AG09309 (cell line): ENCODE measurements at regions not wholly inside any gene's neighbourhood (a gene's known extent, or its start where the extent isn't known, plus 50 kb on each side); places are given as distances from the start of the nearest gene placed in this dataset.

ENCODE experiments used
- DNase-seq: peaks from one replicate; pipeline ENCODE4 v3.0.0-alpha.2; 2010; ENCODE audit warnings: low read depth
- H3K4me3 ChIP-seq: 2 replicates; pipeline ENCODE4 v1.5.1; 2011; ENCODE audit warnings: mild to moderate bottlenecking, low read depth, low read length, moderate library complexity; ENCODE audit not compliant: control insufficient read depth
- TF ChIP-seq, protein P1 (sequence below): IDR thresholded peaks from 2 replicates; pipeline ENCODE4 v1.5.1; 2011; ENCODE audit warnings: mild to moderate bottlenecking, low read depth, low read length, inconsistent platforms; ENCODE audit not compliant: insufficient read depth, control insufficient read depth; ENCODE audit errors: missing control alignments

DNA sequence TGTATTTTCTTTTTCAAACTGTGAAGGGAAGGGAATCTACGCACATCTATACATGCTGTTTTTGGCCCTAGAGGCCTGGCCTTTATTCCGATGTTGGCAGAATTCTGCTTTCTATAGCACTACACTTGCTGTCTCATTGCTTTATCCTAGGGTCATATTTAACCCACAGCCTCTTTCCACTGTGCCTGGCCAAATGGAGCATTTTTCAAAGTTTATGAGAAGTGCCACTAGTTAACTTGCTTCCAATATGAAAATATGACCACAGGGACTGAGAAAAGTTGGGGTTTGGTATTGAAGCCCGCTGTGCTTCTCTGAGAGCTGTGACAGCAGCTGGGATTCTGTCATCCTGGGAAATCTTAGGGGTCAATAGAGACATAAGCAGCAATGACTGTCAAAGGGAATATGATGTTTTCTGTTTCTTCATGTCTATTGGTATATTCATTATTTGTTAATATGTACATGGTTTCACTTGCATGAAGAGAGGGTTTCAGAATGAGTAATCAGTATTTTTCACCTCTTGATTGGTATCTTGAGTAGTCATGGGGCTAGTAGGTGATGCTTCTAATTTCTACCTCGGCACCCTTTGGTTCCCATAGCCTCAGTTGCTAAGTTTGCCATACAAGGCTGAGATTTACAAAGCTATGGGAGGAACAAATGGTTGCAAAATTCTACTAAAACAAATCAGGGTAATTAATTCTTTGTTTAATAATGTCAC, 275.8 kb upstream of the RBMS3 start:
- DNase-seq = no peak
- TF ChIP-seq, protein P1, sequence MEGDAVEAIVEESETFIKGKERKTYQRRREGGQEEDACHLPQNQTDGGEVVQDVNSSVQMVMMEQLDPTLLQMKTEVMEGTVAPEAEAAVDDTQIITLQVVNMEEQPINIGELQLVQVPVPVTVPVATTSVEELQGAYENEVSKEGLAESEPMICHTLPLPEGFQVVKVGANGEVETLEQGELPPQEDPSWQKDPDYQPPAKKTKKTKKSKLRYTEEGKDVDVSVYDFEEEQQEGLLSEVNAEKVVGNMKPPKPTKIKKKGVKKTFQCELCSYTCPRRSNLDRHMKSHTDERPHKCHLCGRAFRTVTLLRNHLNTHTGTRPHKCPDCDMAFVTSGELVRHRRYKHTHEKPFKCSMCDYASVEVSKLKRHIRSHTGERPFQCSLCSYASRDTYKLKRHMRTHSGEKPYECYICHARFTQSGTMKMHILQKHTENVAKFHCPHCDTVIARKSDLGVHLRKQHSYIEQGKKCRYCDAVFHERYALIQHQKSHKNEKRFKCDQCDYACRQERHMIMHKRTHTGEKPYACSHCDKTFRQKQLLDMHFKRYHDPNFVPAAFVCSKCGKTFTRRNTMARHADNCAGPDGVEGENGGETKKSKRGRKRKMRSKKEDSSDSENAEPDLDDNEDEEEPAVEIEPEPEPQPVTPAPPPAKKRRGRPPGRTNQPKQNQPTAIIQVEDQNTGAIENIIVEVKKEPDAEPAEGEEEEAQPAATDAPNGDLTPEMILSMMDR = no peak
- no peak overlapping the region for H3K4me3 ChIP-seq

DNA sequence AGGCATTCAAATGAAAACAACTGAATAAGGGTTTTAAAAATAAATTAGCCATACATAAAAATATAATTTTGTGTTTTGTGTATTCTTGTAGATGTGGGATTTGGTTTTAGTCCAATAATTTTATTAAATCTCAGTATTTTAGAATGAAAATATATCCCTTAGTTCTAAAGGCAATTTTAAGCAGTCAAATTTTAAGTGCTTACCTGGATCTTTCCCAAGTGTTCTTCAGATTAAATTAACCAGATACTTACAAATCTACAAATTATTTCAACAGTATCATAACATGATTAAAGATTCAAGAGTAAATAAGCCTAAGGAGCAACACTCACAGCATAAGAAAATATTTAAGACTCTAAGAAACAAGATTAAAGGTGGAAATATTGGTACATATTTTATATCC, 275.0 kb upstream of the RBMS3 start:
- DNase-seq = no peak
- TF ChIP-seq, protein P1 = no peak
- no peak overlapping the region for H3K4me3 ChIP-seq

DNA sequence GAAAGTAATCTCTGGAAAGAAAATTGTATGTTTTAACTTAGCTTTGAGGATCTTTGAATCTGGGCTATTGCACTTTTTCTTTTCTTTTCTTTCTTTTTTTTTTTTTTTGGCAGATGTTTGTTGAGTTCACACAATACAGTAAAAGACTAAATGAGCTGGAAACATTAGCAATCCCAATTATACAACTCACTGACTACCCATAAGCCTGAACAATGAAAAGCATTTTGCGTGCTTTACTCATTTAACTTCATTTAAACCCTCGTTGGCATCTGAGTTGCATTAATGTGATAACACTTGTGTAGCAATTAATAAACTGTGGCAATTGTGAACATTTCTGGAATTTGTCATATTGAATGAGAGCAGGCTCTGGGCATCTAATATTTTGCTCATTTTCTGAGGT, 269.4 kb upstream of the RBMS3 start:
- TF ChIP-seq, protein P1 = no peak
- no peak for DNase-seq
- no peak overlapping the region for H3K4me3 ChIP-seq

DNA sequence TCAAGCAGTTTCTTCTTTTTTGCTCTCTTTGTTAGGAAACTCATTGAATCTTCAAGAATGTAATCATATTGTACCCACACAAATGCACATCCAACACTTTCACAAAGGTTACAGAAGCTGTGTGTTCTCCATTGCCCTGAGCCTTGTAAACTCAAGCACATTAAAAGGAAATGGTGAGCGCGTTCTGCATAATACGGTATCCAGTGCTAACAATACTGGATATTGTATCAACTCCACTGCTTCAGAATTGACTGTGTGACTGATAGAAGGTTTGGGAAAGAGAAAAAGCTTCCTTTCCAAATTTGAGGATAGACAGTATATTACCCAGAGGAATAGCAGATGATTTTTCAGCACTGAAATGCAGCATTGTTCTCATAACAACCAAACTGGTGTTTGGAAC, 268.9 kb upstream of the RBMS3 start:
- no peak overlapping the region for H3K4me3 ChIP-seq
- no peak for DNase-seq
- TF ChIP-seq, protein P1 = no peak

DNA sequence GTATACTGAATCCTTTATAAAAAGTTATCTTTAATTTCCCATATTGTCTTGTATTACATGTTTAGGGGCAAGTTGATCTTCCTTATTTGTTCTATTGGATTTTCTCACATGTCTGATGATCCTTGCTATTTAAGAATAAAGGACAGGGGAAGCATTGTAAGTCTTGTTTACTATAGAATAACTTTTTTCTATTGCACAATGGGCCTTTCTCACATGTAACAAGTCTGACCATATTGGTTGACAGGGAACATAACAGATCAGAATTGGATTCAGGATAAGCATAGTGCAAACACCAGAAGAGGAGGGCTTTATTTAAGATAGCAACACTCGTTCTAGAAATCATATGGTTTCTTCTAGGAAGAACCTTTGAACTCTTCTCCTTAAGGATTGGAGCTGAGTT, 257.9 kb upstream of the RBMS3 start:
- TF ChIP-seq, protein P1 = no peak
- H3K4me3 ChIP-seq = no peak overlapping the region
- no peak for DNase-seq

DNA sequence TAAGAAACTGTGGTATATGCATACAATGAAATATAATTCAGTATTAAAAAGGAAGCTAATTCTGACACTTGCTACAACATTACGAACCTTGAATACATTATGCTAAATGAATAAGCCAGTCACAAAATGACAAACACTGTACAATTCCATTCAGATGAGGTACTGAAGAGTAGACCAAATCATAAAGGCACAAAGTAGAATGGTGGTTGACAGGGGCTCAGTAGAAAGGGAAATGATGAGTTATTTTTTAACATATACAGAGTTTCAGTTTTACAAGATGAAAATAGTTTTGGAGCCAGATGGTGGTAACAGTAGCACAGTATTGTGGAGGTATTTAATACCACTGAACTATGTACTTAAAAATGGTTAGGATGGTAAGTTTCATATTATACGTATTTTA, 254.6 kb upstream of the RBMS3 start:
- no peak overlapping the region for H3K4me3 ChIP-seq
- TF ChIP-seq, protein P1 = no peak
- no peak for DNase-seq
